Common myeloid progenitor, CD34-positive (primary cell): ENCODE measurements at regions not wholly inside any gene's neighbourhood (a gene's known extent, or its start where the extent isn't known, plus 50 kb on each side); places are given as distances from the start of the nearest gene placed in this dataset.

Source experiments
- CTCF ChIA-PET: fragments of 350-600 bp; sonication (Branson Sonifier 250); formaldehyde crosslinking; loops from one replicate; lab custom pipeline; 2021; ENCODE audit warnings: antibody characterized with exemption; lab: Charles Lee
- POLR2A ChIA-PET: fragments of 350-600 bp; sonication (Branson Sonifier 250); formaldehyde crosslinking; loops from one replicate; lab custom pipeline; 2021; ENCODE audit warnings: antibody characterized with exemption; lab: Charles Lee
- DNase-seq, 3 donors: peaks; one replicate each; pipeline versions ENCODE4 v3.0.0 to v3.0.0-alpha.2; 2013
- H3K27ac ChIP-seq, 2 experiments: 1 replicate in 1 of 2; 2 replicates in 1 of 2; pipeline ENCODE4 v1.7.0; 2013; ENCODE audit warnings: inconsistent platforms in 2 of 2, low read length in 2 of 2, mild to moderate bottlenecking in 2 of 2, low read depth in 1 of 2, moderate library complexity in 1 of 2; ENCODE audit not compliant: severe bottlenecking in 2 of 2, insufficient read depth in 1 of 2, poor library complexity in 1 of 2
- H3K27me3 ChIP-seq, 5 experiments: replicated peaks in 2 of 5; 1 replicate in 3 of 5; 2 replicates in 2 of 5; pipeline versions ENCODE4 v1.6.1 to v1.7.0; 2013; ENCODE audit warnings: low read length in 4 of 5, mild to moderate bottlenecking in 2 of 5, moderate library complexity in 2 of 5, inconsistent platforms in 1 of 5; ENCODE audit not compliant: insufficient read depth in 5 of 5, control insufficient read depth in 4 of 5
- H3K36me3 ChIP-seq, 4 experiments: 1 replicate in 2 of 4; 2 replicates in 2 of 4; pipeline versions ENCODE4 v1.6.1 to v1.7.0; 2013; ENCODE audit warnings: low read length in 3 of 4, control low read depth in 1 of 4, mild to moderate bottlenecking in 1 of 4; ENCODE audit not compliant: control insufficient read depth in 4 of 4, insufficient read depth in 4 of 4
- H3K4me1 ChIP-seq, 4 experiments: 1 replicate in 3 of 4; 2 replicates in 1 of 4; pipeline versions ENCODE4 v1.6.1 to v1.7.1; 2013; ENCODE audit warnings: low read length in 3 of 4, mild to moderate bottlenecking in 3 of 4, control low read depth in 1 of 4, inconsistent platforms in 1 of 4, moderate library complexity in 1 of 4; ENCODE audit not compliant: control insufficient read depth in 4 of 4, insufficient read depth in 4 of 4; ENCODE audit errors: control extremely low read depth in 1 of 4
- H3K4me3 ChIP-seq, 7 experiments: 1 replicate in 4 of 7; 2 replicates in 3 of 7; pipeline versions ENCODE4 v1.5.1 to v1.7.0; 2013; ENCODE audit warnings: mild to moderate bottlenecking in 7 of 7, low read length in 6 of 7, moderate library complexity in 6 of 7, inconsistent platforms in 2 of 7, low read depth in 2 of 7, control low read depth in 1 of 7; ENCODE audit not compliant: insufficient read depth in 4 of 7, control insufficient read depth in 1 of 7; ENCODE audit errors: extremely low read depth in 1 of 7
- H3K9me3 ChIP-seq, 5 experiments: 1 replicate in 4 of 5; 2 replicates in 1 of 5; pipeline versions ENCODE4 v1.6.1 to v1.7.1; 2013; ENCODE audit warnings: low read length in 4 of 5, mild to moderate bottlenecking in 2 of 5, inconsistent platforms in 1 of 5, low read depth in 1 of 5, moderate library complexity in 1 of 5; ENCODE audit not compliant: control insufficient read depth in 4 of 5, insufficient read depth in 2 of 5; ENCODE audit errors: control extremely low read depth in 1 of 5
- WGBS: methylation state at CpG from one replicate; pipeline ENCODE4 v1.1.5; 2013; ENCODE audit not compliant: insufficient coverage; 5-methylcytosine and 5-hydroxymethylcytosine counted together

DNA sequence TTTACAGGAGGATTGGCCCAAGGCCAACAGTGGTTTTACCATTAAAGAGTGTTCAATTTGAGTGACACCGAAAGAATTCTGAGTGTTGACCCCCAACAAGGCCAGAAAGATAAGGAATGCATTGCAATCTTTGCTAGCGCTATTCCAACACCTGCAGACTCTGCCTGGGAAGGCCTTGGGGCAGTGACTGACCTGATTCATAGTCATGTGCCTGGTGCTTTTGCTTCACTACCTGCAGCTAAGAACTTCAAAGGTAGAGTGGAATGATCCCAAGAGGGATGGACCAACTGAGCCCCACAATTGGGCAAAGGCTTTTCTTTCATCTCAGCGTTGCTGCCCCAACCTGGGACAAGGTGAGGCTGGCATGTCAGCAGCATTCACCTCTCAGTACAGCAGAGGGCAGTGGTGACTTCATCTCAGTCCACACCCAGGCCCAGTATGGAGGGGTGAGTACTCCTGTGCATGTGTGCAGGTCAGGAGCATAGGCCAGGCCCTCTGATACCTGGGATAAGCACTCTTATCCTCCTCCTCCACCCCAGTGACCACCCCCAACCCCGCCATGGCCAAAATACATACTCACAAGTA is 149.6 kb upstream of the GNAO1 start:
- H3K4me1 ChIP-seq = no peaks in the 10 kb centered on the region
- H3K9me3 ChIP-seq = peaks cover 0 to 5% (median 0%) of the 10 kb centered on the region in 5 experiments
- 72% methylated on average over 4 of the region's 4 CpGs for WGBS
- CTCF ChIA-PET = interaction anchor here (0.8 to 5.2 kb wide), 5 partner anchors 15 to 278 kb away, joined by 3 to 66 read pairs (median 3); no protein-coding TSS in a partner anchor
- DNase-seq = peak; percentile 38 to 63 (median 58)
- POLR2A ChIA-PET = no interaction called here
- no peak overlapping the region for H3K4me3 ChIP-seq
- H3K36me3 ChIP-seq = no peaks in the 10 kb centered on the region
- no peak overlapping the region for H3K27ac ChIP-seq
- peaks cover 0 to 5% (median 0%) of the 10 kb centered on the region in 5 experiments for H3K27me3 ChIP-seq

GRCh38 chr16:56038564-56039098 is 152.7 kb upstream of the GNAO1 start:
- H3K27ac ChIP-seq = no peak overlapping the region
- DNase-seq = peak in 1 of 3 donors; percentile 7
- H3K27me3 ChIP-seq = peaks cover 0 to 2% (median 0%) of the 10 kb centered on the region in 5 experiments
- 80% methylated on average over 2 of the region's 3 CpGs for WGBS
- CTCF ChIA-PET = interaction anchor here (5.2 kb wide), 1 partner anchor 281 kb away, joined by 66 read pairs; no protein-coding TSS in a partner anchor
- no peak overlapping the region for H3K4me3 ChIP-seq
- POLR2A ChIA-PET = no interaction called here
- no peaks in the 10 kb centered on the region for H3K4me1 ChIP-seq
- peaks cover 0 to 10% (median 0%) of the 10 kb centered on the region in 5 experiments for H3K9me3 ChIP-seq
- no peaks in the 10 kb centered on the region for H3K36me3 ChIP-seq

GRCh38 chr16:56032072-56032471 is 156.9 kb upstream of the CES5A start:
- ChIA-PET CTCF (interaction anchor here (0.6 kb wide), 1 partner anchor 29 kb away, joined by 3 read pairs; no protein-coding TSS in a partner anchor), POLR2A (no interaction called here)
- no peak for DNase-seq
- H3K36me3 ChIP-seq = no peaks in the 10 kb centered on the region
- H3K4me1 ChIP-seq = no peaks in the 10 kb centered on the region
- H3K27me3 ChIP-seq = peaks cover 1 to 34% (median 6%) of the 10 kb centered on the region in 5 experiments
- no peak overlapping the region for H3K27ac ChIP-seq
- WGBS = no CpG with 5 or more reads among the region's 1 CpG
- no peak overlapping the region for H3K4me3 ChIP-seq
- H3K9me3 ChIP-seq = peaks cover 0 to 8% (median 0%) of the 10 kb centered on the region in 5 experiments

GRCh38 chr16:56029026-56029425 is 153.9 kb upstream of the CES5A start:
- no peak for DNase-seq
- ChIA-PET CTCF (no interaction called here), POLR2A (no interaction called here)
- Histone ChIP-seq H3K27me3 (peaks cover 1 to 53% (median 9%) of the 10 kb centered on the region in 5 experiments), H3K36me3 (no peaks in the 10 kb centered on the region), H3K4me3 (no peak overlapping the region), H3K4me1 (no peaks in the 10 kb centered on the region), H3K27ac (no peak overlapping the region), H3K9me3 (no peaks in the 10 kb centered on the region)

DNA sequence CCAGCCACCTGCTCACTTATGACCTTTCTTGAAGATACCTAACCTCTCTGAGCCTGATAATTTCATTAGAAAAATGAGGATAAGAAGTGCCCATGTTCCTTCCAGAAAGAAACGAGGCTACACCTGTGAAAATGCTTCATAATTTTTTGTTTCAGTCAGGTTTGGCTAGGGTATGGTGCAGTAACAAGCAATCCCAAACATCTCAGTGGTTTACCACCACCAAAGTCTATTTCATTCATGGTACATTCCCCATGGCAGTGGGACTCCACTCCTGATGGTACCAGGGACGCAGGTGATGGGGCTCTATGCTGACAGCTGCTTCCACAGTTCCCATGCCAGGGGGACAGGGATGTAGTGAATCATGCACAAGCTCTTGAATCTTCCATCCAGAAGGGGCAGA is 147.6 kb upstream of the CES5A start:
- Histone ChIP-seq H3K27ac (no peak overlapping the region), H3K9me3 (peaks cover 0 to 2% (median 0%) of the 10 kb centered on the region in 5 experiments), H3K4me1 (no peaks in the 10 kb centered on the region), H3K27me3 (peaks cover 0 to 28% (median 4%) of the 10 kb centered on the region in 5 experiments), H3K36me3 (no peaks in the 10 kb centered on the region), H3K4me3 (no peak overlapping the region)
- POLR2A ChIA-PET = no interaction called here
- 83% methylated on average over 1 of the region's 2 CpGs for WGBS
- DNase-seq = no peak
- CTCF ChIA-PET = no interaction called here

- H3K9me3 ChIP-seq = peaks cover 0 to 2% (median 0%) of the 10 kb centered on the region in 5 experiments
- H3K36me3 ChIP-seq = no peaks in the 10 kb centered on the region
- DNase-seq = no peak
- no peak overlapping the region for H3K27ac ChIP-seq
- peaks cover 0 to 3% (median 2%) of the 10 kb centered on the region in 5 experiments for H3K27me3 ChIP-seq
- H3K4me3 ChIP-seq = no peak overlapping the region
- H3K4me1 ChIP-seq = no peaks in the 10 kb centered on the region
- POLR2A ChIA-PET = no interaction called here
- CTCF ChIA-PET = no interaction called here
Observed at GRCh38 chr16:56019274-56019673, 144.1 kb upstream of the CES5A start.

GRCh38 chr16:56013962-56014552 is 138.9 kb upstream of the CES5A start:
- H3K4me3 ChIP-seq = no peak overlapping the region

More at GRCh38 chr16:56013962-56014552, 138.9 kb upstream of the CES5A start:
- ChIA-PET POLR2A (no interaction called here), CTCF (interaction anchor here (1.0 kb wide), 1 partner anchor 58 kb away, joined by 3 read pairs; no protein-coding TSS in a partner anchor)
- Histone ChIP-seq H3K27me3 (peaks cover 0 to 3% (median 2%) of the 10 kb centered on the region in 5 experiments), H3K4me1 (no peaks in the 10 kb centered on the region), H3K36me3 (no peaks in the 10 kb centered on the region), H3K27ac (no peak overlapping the region), H3K9me3 (no peaks in the 10 kb centered on the region)
- WGBS = 0% methylated on average over 3 of the region's 6 CpGs
- peak; percentile 31 to 56 (median 49) for DNase-seq
